GM06990 (cell line): ENCODE measurements at regions not wholly inside any gene's neighbourhood (a gene's known extent, or its start where the extent isn't known, plus 50 kb on each side); places are given as distances from the start of the nearest gene placed in this dataset.

ENCODE experiments used
- DNase-seq: peaks from one replicate; pipeline ENCODE4 v3.0.0-alpha.2; 2011; ENCODE audit not compliant: insufficient read length; ENCODE audit errors: extremely low read depth
- H3K27me3 ChIP-seq: replicated peaks from 2 replicates; pipeline ENCODE4 v1.6.0; 2011; ENCODE audit warnings: low read length; ENCODE audit not compliant: control insufficient read depth, insufficient read depth
- H3K36me3 ChIP-seq: 2 replicates; pipeline ENCODE4 v1.5.1; 2011; ENCODE audit warnings: low read length; ENCODE audit not compliant: control insufficient read depth, insufficient read depth
- H3K4me3 ChIP-seq: replicated peaks from 2 replicates; pipeline ENCODE4 v1.5.1; 2011; ENCODE audit warnings: low read depth, mild to moderate bottlenecking, control low read depth, low read length
- CTCF ChIP-seq: IDR thresholded peaks from 2 replicates; pipeline ENCODE4 v1.5.1; 2011; ENCODE audit warnings: low read length, control low read depth, mild to moderate bottlenecking, inconsistent platforms; ENCODE audit not compliant: insufficient read depth, poor library complexity, severe bottlenecking

GRCh38 chr11:105449100-105449734, 160.7 kb upstream of the GRIA4 start:
- no peak for TF ChIP-seq CTCF
- no peak for DNase-seq

GRCh38 chr11:105448703-105449079, 161.2 kb upstream of the GRIA4 start:
- DNase-seq, result no peak
- Histone ChIP-seq H3K27me3 (no peaks in the 10 kb centered on the region), H3K36me3 (no peaks in the 10 kb centered on the region), H3K4me3 (no peak overlapping the region)
- no peak for TF ChIP-seq CTCF

More at GRCh38 chr11:105449100-105449734, 160.7 kb upstream of the GRIA4 start:
- Histone ChIP-seq H3K4me3 (no peak overlapping the region), H3K27me3 (no peaks in the 10 kb centered on the region), H3K36me3 (no peaks in the 10 kb centered on the region)

GRCh38 chr11:105447936-105448702, 161.8 kb upstream of the GRIA4 start:
- no peak for TF ChIP-seq CTCF
- no peak for DNase-seq
- no peaks in the 10 kb centered on the region for H3K36me3 ChIP-seq
- H3K4me3 ChIP-seq, result no peak overlapping the region
- no peaks in the 10 kb centered on the region for H3K27me3 ChIP-seq

GRCh38 chr11:105443623-105444022, 166.2 kb upstream of the GRIA4 start:
- Histone ChIP-seq H3K36me3 (no peaks in the 10 kb centered on the region), H3K27me3 (no peaks in the 10 kb centered on the region), H3K4me3 (no peak overlapping the region)
- no peak for TF ChIP-seq CTCF
- no peak for DNase-seq

GRCh38 chr11:105432241-105432995, 177.5 kb upstream of the GRIA4 start:
- Histone ChIP-seq H3K4me3 (no peak overlapping the region), H3K36me3 (no peaks in the 10 kb centered on the region), H3K27me3 (no peaks in the 10 kb centered on the region)
- no peak for DNase-seq
- TF ChIP-seq CTCF, result no peak
